ENCODE measurements at regions not wholly inside any gene's neighbourhood (a gene's known extent, or its start where the extent isn't known, plus 50 kb on each side); places are given as distances from the start of the nearest gene placed in this dataset.

DNA sequence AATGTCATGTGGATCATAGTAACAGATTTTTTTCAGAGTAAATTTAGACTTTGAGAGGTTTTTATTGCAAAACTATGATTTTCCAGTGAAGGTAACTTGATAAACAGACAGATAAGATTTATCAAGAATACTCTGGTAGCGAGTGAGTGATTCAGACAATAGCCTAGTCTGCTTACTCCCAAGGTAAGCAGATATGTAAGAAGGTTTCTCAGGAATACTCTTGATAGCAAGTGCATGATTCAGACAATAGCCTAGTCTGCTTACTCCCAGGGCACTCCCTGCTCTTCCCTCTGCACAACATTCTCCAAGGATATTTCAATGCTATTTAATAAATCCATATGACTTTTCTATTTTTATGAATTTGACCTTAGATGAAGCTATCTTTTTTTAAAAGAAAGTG is 1881.5 kb downstream of the EFNA5 start:
- no peak overlapping the region for H4K5ac ChIP-seq (ENCODE audit: insufficient read length, low read depth, low read length)
- no peak overlapping the region for H3K27ac Mint-ChIP-seq
- no peaks in the 10 kb centered on the region for H3K9me3 Mint-ChIP-seq
- no peaks in the 10 kb centered on the region; a peak in 1 of 4 replicates for H3K4me1 Mint-ChIP-seq
- no peak overlapping the region for H3K4me2 ChIP-seq (ENCODE audit: insufficient read depth, insufficient read length, low read length)
- no peak overlapping the region for H3K4ac ChIP-seq (ENCODE audit: low read depth, low read length)
- H2BK15ac ChIP-seq (ENCODE audit: low read depth, low read length): no peak overlapping the region
- DNase-seq: no peak
- no peak overlapping the region for H2BK20ac ChIP-seq (ENCODE audit: low read depth, low read length, poor library complexity, severe bottlenecking)
- no peaks in the 10 kb centered on the region for H3K9me3 ChIP-seq (ENCODE audit: control insufficient read depth, low read depth, low read length)
- no peak overlapping the region for H4K8ac ChIP-seq (replicated peaks; ENCODE audit: insufficient read length, low read depth, low read length)
- H3K27me3 Mint-ChIP-seq (ENCODE audit: low read depth): no peaks in the 10 kb centered on the region
- no peak overlapping the region for H4K91ac ChIP-seq (ENCODE audit: insufficient read length, low read depth, low read length)
- no peaks in the 10 kb centered on the region for H3K23me2 ChIP-seq (ENCODE audit: insufficient read length, low read depth, low read length, poor library complexity, severe bottlenecking)
- no peak overlapping the region for H2AFZ ChIP-seq (ENCODE audit: low read length)
- H3K56ac ChIP-seq (ENCODE audit: insufficient read length, low read depth, low read length): no peak overlapping the region
- H3K36me3 Mint-ChIP-seq (ENCODE audit: insufficient read depth in 1 of 3, low read depth in 3 of 3): no peaks in the 10 kb centered on the region
- no peak overlapping the region for H3K4me3 Mint-ChIP-seq
- H3K9ac ChIP-seq (ENCODE audit: extremely low read depth, insufficient read length, low read length): no peak overlapping the region
- H3K4me1 ChIP-seq (ENCODE audit: insufficient read depth, low read length): no peaks in the 10 kb centered on the region
- TF ChIP-seq, protein P1, sequence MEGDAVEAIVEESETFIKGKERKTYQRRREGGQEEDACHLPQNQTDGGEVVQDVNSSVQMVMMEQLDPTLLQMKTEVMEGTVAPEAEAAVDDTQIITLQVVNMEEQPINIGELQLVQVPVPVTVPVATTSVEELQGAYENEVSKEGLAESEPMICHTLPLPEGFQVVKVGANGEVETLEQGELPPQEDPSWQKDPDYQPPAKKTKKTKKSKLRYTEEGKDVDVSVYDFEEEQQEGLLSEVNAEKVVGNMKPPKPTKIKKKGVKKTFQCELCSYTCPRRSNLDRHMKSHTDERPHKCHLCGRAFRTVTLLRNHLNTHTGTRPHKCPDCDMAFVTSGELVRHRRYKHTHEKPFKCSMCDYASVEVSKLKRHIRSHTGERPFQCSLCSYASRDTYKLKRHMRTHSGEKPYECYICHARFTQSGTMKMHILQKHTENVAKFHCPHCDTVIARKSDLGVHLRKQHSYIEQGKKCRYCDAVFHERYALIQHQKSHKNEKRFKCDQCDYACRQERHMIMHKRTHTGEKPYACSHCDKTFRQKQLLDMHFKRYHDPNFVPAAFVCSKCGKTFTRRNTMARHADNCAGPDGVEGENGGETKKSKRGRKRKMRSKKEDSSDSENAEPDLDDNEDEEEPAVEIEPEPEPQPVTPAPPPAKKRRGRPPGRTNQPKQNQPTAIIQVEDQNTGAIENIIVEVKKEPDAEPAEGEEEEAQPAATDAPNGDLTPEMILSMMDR (conservative IDR thresholded peaks at IDR 0.05): no peak
- H4K20me1 ChIP-seq (ENCODE audit: control insufficient read depth, insufficient read depth, insufficient read length): no peaks in the 10 kb centered on the region
- H3K79me2 ChIP-seq (ENCODE audit: insufficient read depth, low read length): no peaks in the 10 kb centered on the region
- no peak overlapping the region for H2BK120ac ChIP-seq (ENCODE audit: low read depth, low read length, poor library complexity, severe bottlenecking)
- no CpG with 5 or more reads among the region's 1 CpG for WGBS (ENCODE audit: extremely low coverage, insufficient read length, low lambda C conversion rate)
- no peak overlapping the region for H3K23ac ChIP-seq (ENCODE audit: insufficient read length, low read depth, low read length)
- no peak overlapping the region for H3K18ac ChIP-seq (ENCODE audit: insufficient read length, low read depth, low read length)
- no peaks in the 10 kb centered on the region for H3K79me1 ChIP-seq (ENCODE audit: insufficient read depth, low read depth, low read length, poor library complexity, severe bottlenecking)
- H3K27me3 ChIP-seq (ENCODE audit: insufficient read depth, low read length): no peaks in the 10 kb centered on the region
- H3K14ac ChIP-seq (ENCODE audit: insufficient read depth, low read length): no peak overlapping the region
- no peak overlapping the region for H3K27ac ChIP-seq (ENCODE audit: insufficient read length, low read depth, low read length)
- no peak overlapping the region for H3T11ph ChIP-seq (ENCODE audit: low read length)
- no peak overlapping the region for H2BK12ac ChIP-seq (ENCODE audit: insufficient read length, low read depth, low read length)
- no peak overlapping the region for H2AK5ac ChIP-seq (ENCODE audit: insufficient read length, low read length)
- H2BK5ac ChIP-seq (ENCODE audit: insufficient read length, low read length): no peak overlapping the region
